BE2C (cell line): ENCODE measurements at regions not wholly inside any gene's neighbourhood (a gene's known extent, or its start where the extent isn't known, plus 50 kb on each side); places are given as distances from the start of the nearest gene placed in this dataset.

Experiments
- DNase-seq: peaks from one replicate; pipeline ENCODE4 v3.0.0-alpha.2; 2020
- H3K27me3 ChIP-seq: fragments of 250-450 bp; sonication (Bioruptor Pico); 2 replicates; pipeline ENCODE4 v1.5.1; 2020; ENCODE audit warnings: mild to moderate bottlenecking
- H3K36me3 ChIP-seq: fragments of 250-450 bp; sonication (Bioruptor Pico); 2 replicates; pipeline ENCODE4 v1.5.1; 2020; ENCODE audit warnings: mild to moderate bottlenecking
- H3K4me1 ChIP-seq: fragments of 250-450 bp; sonication (Bioruptor Pico); 2 replicates; pipeline ENCODE4 v1.5.1; 2020
- H3K4me3 ChIP-seq: 2 replicates; pipeline ENCODE4 v1.5.1; 2011; ENCODE audit warnings: low read depth, low read length
- H3K9me3 ChIP-seq: fragments of 250-450 bp; sonication (Bioruptor Pico); 2 replicates; pipeline ENCODE4 v1.5.1; 2020
- CTCF ChIP-seq: IDR thresholded peaks from 2 replicates; pipeline ENCODE4 v1.5.1; 2012; ENCODE audit warnings: mild to moderate bottlenecking, low read depth, low read length

- Histone ChIP-seq H3K9me3 (no peaks in the 10 kb centered on the region), H3K4me3 (no peak overlapping the region), H3K36me3 (no peaks in the 10 kb centered on the region), H3K4me1 (no peaks in the 10 kb centered on the region), H3K27me3 (no peaks in the 10 kb centered on the region)
- DNase-seq, result no peak
- no peak for TF ChIP-seq CTCF
Observed at GRCh38 chr6:166836785-166837718, 119.3 kb downstream of the RNASET2 start.

GRCh38 chr6:166834049-166834448 lies 122.3 kb downstream of the RNASET2 start:
- H3K36me3 ChIP-seq, result no peaks in the 10 kb centered on the region
- no peak overlapping the region for H3K4me3 ChIP-seq
- H3K9me3 ChIP-seq, result no peaks in the 10 kb centered on the region
- no peak for DNase-seq
- no peaks in the 10 kb centered on the region for H3K27me3 ChIP-seq
- TF ChIP-seq CTCF, result no peak
- no peaks in the 10 kb centered on the region for H3K4me1 ChIP-seq

GRCh38 chr6:166830891-166831363 lies 125.4 kb downstream of the RNASET2 start:
- no peaks in the 10 kb centered on the region for H3K36me3 ChIP-seq
- no peaks in the 10 kb centered on the region for H3K4me1 ChIP-seq
- TF ChIP-seq CTCF, result no peak
- H3K27me3 ChIP-seq, result no peaks in the 10 kb centered on the region
- no peak for DNase-seq
- H3K4me3 ChIP-seq, result no peak overlapping the region
- H3K9me3 ChIP-seq, result no peaks in the 10 kb centered on the region

- Histone ChIP-seq H3K4me1 (no peaks in the 10 kb centered on the region), H3K36me3 (no peaks in the 10 kb centered on the region), H3K27me3 (no peaks in the 10 kb centered on the region), H3K9me3 (no peaks in the 10 kb centered on the region), H3K4me3 (no peak overlapping the region)
- no peak for TF ChIP-seq CTCF
- no peak for DNase-seq
Observed at GRCh38 chr6:166830185-166830890, 126.0 kb downstream of the RNASET2 start.

GRCh38 chr6:166826264-166826663 lies 130.1 kb downstream of the RNASET2 start:
- Histone ChIP-seq H3K4me1 (no peaks in the 10 kb centered on the region), H3K36me3 (no peaks in the 10 kb centered on the region), H3K9me3 (no peaks in the 10 kb centered on the region), H3K27me3 (no peaks in the 10 kb centered on the region), H3K4me3 (no peak overlapping the region)
- no peak for DNase-seq
- no peak for TF ChIP-seq CTCF
